Stomach (tissue), 8 donors: ENCODE measurements at regions not wholly inside any gene's neighbourhood (a gene's known extent, or its start where the extent isn't known, plus 50 kb on each side); places are given as distances from the start of the nearest gene placed in this dataset.

Experiments used
- DNase-seq, 2 donors: peaks; one replicate each; pipeline versions ENCODE4 v3.0.0 to v3.0.0-alpha.2; 2013 to 2019
- H3K27ac ChIP-seq, 5 donors: fragments of 200-600 bp in 4 of 5; sonication (generic) in 4 of 5; one replicate each; pipeline ENCODE4 v1.5.1; 2013 to 2019; ENCODE audit warnings: mild to moderate bottlenecking in 1 of 5, moderate library complexity in 1 of 5
- H3K27me3 ChIP-seq, 3 donors: fragments of 200-600 bp; sonication (generic); one replicate each; pipeline ENCODE4 v1.5.1; 2017 to 2019; ENCODE audit warnings: mixed run types in 1 of 3
- H3K36me3 ChIP-seq, 4 donors: fragments of 200-600 bp; sonication (generic); 1 replicate in 3 of 4; 2 replicates in 1 of 4; pipeline ENCODE4 v1.5.1; 2016 to 2019
- H3K4me1 ChIP-seq, 4 donors: fragments of 200-600 bp; sonication (generic); one replicate each; pipeline ENCODE4 v1.5.1; 2016 to 2019
- H3K4me3 ChIP-seq, 4 donors: fragments of 200-600 bp; sonication (generic) in 3 of 4; one replicate each; pipeline ENCODE4 v1.5.1; 2016 to 2019; ENCODE audit warnings: mild to moderate bottlenecking in 1 of 4
- H3K9me3 ChIP-seq, 4 donors: fragments of 200-600 bp; sonication (generic); one replicate each; pipeline ENCODE4 v1.5.1; 2016 to 2019
- EP300 ChIP-seq: sonication (generic); formaldehyde crosslinking; IDR thresholded peaks from one replicate; pipeline ENCODE4 v1.6.1; 2017; ENCODE audit warnings: antibody characterized with exemption
- POLR2A ChIP-seq, 4 donors: fragments of 450-650 bp; IDR thresholded peaks; one replicate each; pipeline ENCODE4 v1.6.1; 2016; ENCODE audit warnings: antibody characterized with exemption in 4 of 4, control low read depth in 2 of 4, mild to moderate bottlenecking in 1 of 4, moderate library complexity in 1 of 4
- POLR2AphosphoS5 ChIP-seq, 3 donors: sonication (generic); formaldehyde crosslinking; IDR thresholded peaks; one replicate each; pipeline ENCODE4 v1.6.1; 2016; ENCODE audit warnings: antibody characterized with exemption in 3 of 3
- WGBS, 5 donors: extraction: QIAGEN DNeasy Blood & Tissue Kit in 3 of 5; methylation state at CpG; one replicate each; pipeline versions ENCODE4 v1.1.5 to v1.1.7; 2013 to 2018; 5-methylcytosine and 5-hydroxymethylcytosine counted together
- intact Hi-C: fragments of 100-400 bp; cut with DNase I; formaldehyde crosslinking; loops from one replicate; pipeline ENCODE4 v1.15.1; 2023; ENCODE audit warnings: low total_unique reads
- TF ChIP-seq, protein P1 (sequence below), 7 experiments: fragments of 450-650 bp in 4 of 7; fragments of 200-600 bp in 3 of 7; sonication (generic) in 3 of 7; IDR thresholded peaks; one replicate each; pipeline ENCODE4 v1.5.1; 2016 to 2019; ENCODE audit warnings: antibody characterized with exemption in 7 of 7, control low read depth in 2 of 7, mild to moderate bottlenecking in 1 of 7
- donor health status: healthy with polysubstance abuse.
- donor health status: Bipolar disorder and iron deficiency.
- donor health status: healthy.

DNA sequence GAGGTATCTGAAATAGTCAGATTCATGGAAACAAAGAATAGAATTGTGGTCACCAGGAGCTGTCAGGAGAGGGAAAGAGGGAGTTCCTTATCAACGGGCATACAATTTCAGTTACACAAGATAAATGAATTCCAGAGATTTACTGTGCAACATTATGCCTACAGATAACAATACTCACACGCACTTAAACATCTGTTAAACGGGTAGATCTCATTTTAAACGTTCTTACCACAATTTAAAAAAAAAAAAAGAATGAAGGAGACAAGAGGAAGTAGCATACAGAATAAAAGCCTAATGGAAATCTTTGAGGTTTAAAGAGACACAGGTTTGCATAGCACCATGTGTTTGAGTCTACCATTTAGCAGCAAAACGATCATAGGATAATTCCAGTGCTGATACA lies 298.0 kb downstream of the DKK2 start:
- intact Hi-C loops, result no loop called here
- Histone ChIP-seq H3K27ac (no peak overlapping the region), H3K4me3 (no peak overlapping the region), H3K36me3 (no peaks in the 10 kb centered on the region), H3K4me1 (no peaks in the 10 kb centered on the region), H3K27me3 (no peaks in the 10 kb centered on the region), H3K9me3 (no peaks in the 10 kb centered on the region)
- TF ChIP-seq POLR2AphosphoS5 (IDR thresholded peaks at IDR 0.05) (no peak), POLR2A (IDR thresholded peaks at IDR 0.05) (no peak)
- DNase-seq, result no peak
- WGBS, 5 donors, result 43 to 53% (median 48%) methylated on average over 5 of the region's 5 CpGs

DNA sequence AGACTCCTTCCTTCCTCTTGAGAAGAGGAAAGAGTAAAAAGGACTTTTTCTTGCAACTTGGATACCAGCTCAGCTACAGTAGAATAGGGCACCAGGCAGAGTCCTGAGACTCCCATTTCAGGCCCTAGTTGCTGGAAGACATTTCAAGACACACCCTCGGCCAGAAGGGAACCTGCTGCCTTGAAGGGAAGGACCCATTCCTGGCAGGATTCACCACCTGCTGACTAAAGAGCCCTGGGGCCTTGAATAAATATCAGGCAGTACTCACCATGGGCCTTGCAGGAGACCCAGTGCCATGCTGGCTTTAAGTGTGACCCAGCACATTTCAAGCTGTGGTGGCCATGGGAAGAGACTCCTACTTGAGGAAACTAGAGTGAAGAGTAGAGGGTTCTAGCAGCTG lies 317.6 kb downstream of the DKK2 start:
- Histone ChIP-seq H3K9me3 (no peaks in the 10 kb centered on the region), H3K27ac (no peak overlapping the region), H3K36me3 (no peaks in the 10 kb centered on the region), H3K4me1 (no peaks in the 10 kb centered on the region), H3K4me3 (no peak overlapping the region), H3K27me3 (no peaks in the 10 kb centered on the region)
- DNase-seq, result no peak
- WGBS, 5 donors, result 50 to 100% (median 68%) methylated on average over 1 of the region's 1 CpG
- intact Hi-C loops, result no loop called here
- TF ChIP-seq POLR2AphosphoS5 (IDR thresholded peaks at IDR 0.05) (no peak), POLR2A (IDR thresholded peaks at IDR 0.05) (no peak), EP300 (no peak)
- TF ChIP-seq, protein P1, sequence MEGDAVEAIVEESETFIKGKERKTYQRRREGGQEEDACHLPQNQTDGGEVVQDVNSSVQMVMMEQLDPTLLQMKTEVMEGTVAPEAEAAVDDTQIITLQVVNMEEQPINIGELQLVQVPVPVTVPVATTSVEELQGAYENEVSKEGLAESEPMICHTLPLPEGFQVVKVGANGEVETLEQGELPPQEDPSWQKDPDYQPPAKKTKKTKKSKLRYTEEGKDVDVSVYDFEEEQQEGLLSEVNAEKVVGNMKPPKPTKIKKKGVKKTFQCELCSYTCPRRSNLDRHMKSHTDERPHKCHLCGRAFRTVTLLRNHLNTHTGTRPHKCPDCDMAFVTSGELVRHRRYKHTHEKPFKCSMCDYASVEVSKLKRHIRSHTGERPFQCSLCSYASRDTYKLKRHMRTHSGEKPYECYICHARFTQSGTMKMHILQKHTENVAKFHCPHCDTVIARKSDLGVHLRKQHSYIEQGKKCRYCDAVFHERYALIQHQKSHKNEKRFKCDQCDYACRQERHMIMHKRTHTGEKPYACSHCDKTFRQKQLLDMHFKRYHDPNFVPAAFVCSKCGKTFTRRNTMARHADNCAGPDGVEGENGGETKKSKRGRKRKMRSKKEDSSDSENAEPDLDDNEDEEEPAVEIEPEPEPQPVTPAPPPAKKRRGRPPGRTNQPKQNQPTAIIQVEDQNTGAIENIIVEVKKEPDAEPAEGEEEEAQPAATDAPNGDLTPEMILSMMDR (IDR thresholded peaks at IDR 0.05), result no peak

DNA sequence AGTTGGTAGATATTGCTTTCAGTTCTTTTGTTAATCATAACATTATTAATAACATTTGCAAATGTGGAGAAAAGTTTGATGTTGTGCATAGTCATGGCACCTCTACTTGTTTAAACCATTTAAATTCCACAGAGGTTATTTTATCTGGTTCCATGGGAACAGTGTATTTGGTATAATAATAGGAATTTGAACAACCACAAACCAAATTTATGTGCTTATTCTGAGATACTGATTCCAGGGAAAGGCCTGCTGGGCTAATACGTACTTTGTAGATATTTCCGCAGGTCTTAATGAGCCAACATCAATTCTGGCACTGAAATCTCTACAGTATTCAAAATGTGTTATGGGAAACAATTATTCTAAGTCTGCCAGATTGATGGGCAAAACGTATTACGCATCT lies 319.0 kb downstream of the DKK2 start:
- intact Hi-C loops, result no loop called here
- Histone ChIP-seq H3K27me3 (no peaks in the 10 kb centered on the region), H3K9me3 (no peaks in the 10 kb centered on the region), H3K4me1 (no peaks in the 10 kb centered on the region), H3K36me3 (no peaks in the 10 kb centered on the region), H3K4me3 (no peak overlapping the region), H3K27ac (no peak overlapping the region)
- DNase-seq, result no peak
- 80 to 91% (median 86%) methylated on average over 4 of the region's 4 CpGs for WGBS, 5 donors
- TF ChIP-seq POLR2A (IDR thresholded peaks at IDR 0.05) (no peak), POLR2AphosphoS5 (IDR thresholded peaks at IDR 0.05) (no peak)

DNA sequence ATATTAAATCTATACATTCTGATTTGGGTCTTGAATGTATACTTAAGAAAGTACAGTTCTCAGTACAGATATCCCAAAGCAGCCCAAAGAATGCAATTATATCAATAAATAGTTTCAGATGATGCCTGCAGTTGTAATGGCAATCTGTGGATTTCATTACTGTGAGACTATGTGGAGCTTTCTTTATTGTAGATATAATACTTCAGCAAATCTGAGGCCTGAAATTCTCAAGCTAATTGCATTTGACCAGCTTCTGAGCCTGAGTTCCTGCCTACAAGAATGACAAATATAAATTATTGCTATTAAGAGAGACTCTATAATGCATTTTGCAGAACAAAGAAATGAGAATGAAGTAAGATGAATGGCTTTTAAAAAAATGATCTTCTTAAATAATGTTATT lies 320.3 kb downstream of the DKK2 start:
- TF ChIP-seq POLR2AphosphoS5 (IDR thresholded peaks at IDR 0.05) (no peak), EP300 (no peak), POLR2A (IDR thresholded peaks at IDR 0.05) (no peak)
- TF ChIP-seq, protein P1 (IDR thresholded peaks at IDR 0.05), result no peak
- H3K27ac ChIP-seq, result no peak overlapping the region
- peaks cover 0 to 3% (median 0%) of the 10 kb centered on the region in 4 donors for H3K9me3 ChIP-seq
- H3K4me3 ChIP-seq, result no peak overlapping the region
- no peaks in the 10 kb centered on the region for H3K27me3 ChIP-seq
- no peaks in the 10 kb centered on the region for H3K36me3 ChIP-seq
- intact Hi-C loops, result no loop called here
- no peak for DNase-seq
- no peaks in the 10 kb centered on the region for H3K4me1 ChIP-seq

DNA sequence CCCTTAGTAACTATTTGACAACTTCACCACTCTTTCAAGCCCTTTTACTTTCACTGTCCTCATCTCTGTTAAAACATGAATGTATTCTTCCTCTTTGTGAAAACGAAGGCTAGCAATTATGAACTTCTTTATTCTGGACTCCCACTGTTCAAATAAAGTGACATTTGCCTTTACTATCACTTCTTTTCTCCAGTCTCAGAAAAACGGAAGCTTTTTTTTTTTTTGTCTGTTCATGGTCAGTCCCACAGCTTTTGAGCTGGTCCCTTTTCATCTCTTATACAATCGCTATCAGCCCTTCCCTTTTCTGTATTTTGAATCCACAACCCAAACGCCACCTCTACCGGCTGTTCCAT lies 327.7 kb downstream of the DKK2 start:
- Histone ChIP-seq H3K4me3 (no peak overlapping the region), H3K27ac (no peak overlapping the region), H3K4me1 (no peaks in the 10 kb centered on the region), H3K36me3 (no peaks in the 10 kb centered on the region), H3K9me3 (peaks cover 0 to 3% (median 0%) of the 10 kb centered on the region in 4 donors), H3K27me3 (no peaks in the 10 kb centered on the region)
- no peak for DNase-seq
- WGBS, 5 donors, result 45 to 64% (median 50%) methylated on average over 4 to 5 of the region's 5 CpGs
- TF ChIP-seq, protein P1 (IDR thresholded peaks at IDR 0.05), result no peak
- no peak for TF ChIP-seq EP300
- no peak for TF ChIP-seq POLR2A (IDR thresholded peaks at IDR 0.05)
- no peak for TF ChIP-seq POLR2AphosphoS5 (IDR thresholded peaks at IDR 0.05)
- intact Hi-C loops, result no loop called here
